ENCODE measurements at regions not wholly inside any gene's neighbourhood (a gene's known extent, or its start where the extent isn't known, plus 50 kb on each side); places are given as distances from the start of the nearest gene placed in this dataset.
"Not testable (repeated sequence)": the region's sequence is repeated elsewhere in the genome, so short reads cannot be mapped to it uniquely, and the experiment has no call there.

- Histone ChIP-seq H3K36me3 (ENCODE audit: control insufficient read depth, insufficient read depth, low read length) (no peaks in the 10 kb centered on the region), H3K4me1 (ENCODE audit: control insufficient read depth, insufficient read depth, low read length) (no peaks in the 10 kb centered on the region), H3K4me3 (ENCODE audit: insufficient read depth, low read depth, low read length) (no peak overlapping the region), H3K27me3 (ENCODE audit: control insufficient read depth, insufficient read depth, low read length, poor library complexity, severe bottlenecking) (no peaks in the 10 kb centered on the region), H3K9me3 (ENCODE audit: control insufficient read depth, low read length) (no peaks in the 10 kb centered on the region), H3K27ac (ENCODE audit: insufficient read depth, low read depth, low read length, poor library complexity, severe bottlenecking) (no peak overlapping the region)
Measured at GRCh38 chr9:85310573-85310972, 431.2 kb downstream of the AGTPBP1 start.

GRCh38 chr9:85303757-85304134 lies 438.0 kb downstream of the AGTPBP1 start:
- WGBS, 2 experiments: 64 to 70% methylated on average over 4 of the region's 4 CpGs
- H3K4me3 ChIP-seq (ENCODE audit: insufficient read depth, low read depth, low read length): no peak overlapping the region
- H3K27me3 ChIP-seq (ENCODE audit: control insufficient read depth, insufficient read depth, low read length, poor library complexity, severe bottlenecking): no peaks in the 10 kb centered on the region
- H3K27ac ChIP-seq (ENCODE audit: insufficient read depth, low read depth, low read length, poor library complexity, severe bottlenecking): no peak overlapping the region
- H3K36me3 ChIP-seq (ENCODE audit: control insufficient read depth, insufficient read depth, low read length): no peaks in the 10 kb centered on the region
- H3K4me1 ChIP-seq (ENCODE audit: control insufficient read depth, insufficient read depth, low read length): peaks cover 5% of the 10 kb centered on the region
- H3K9me3 ChIP-seq (ENCODE audit: control insufficient read depth, low read length): no peaks in the 10 kb centered on the region

GRCh38 chr9:85302938-85303756 lies 438.6 kb downstream of the AGTPBP1 start:
- H3K4me1 ChIP-seq (ENCODE audit: control insufficient read depth, insufficient read depth, low read length): peaks cover 5% of the 10 kb centered on the region

GRCh38 chr9:85298499-85298898 lies 443.3 kb downstream of the AGTPBP1 start:
- no peak overlapping the region for H3K27ac ChIP-seq (ENCODE audit: insufficient read depth, low read depth, low read length, poor library complexity, severe bottlenecking)
- peaks cover 3% of the 10 kb centered on the region for H3K4me1 ChIP-seq (ENCODE audit: control insufficient read depth, insufficient read depth, low read length)
- no peak overlapping the region for H3K4me3 ChIP-seq (ENCODE audit: insufficient read depth, low read depth, low read length)
- no peaks in the 10 kb centered on the region for H3K9me3 ChIP-seq (ENCODE audit: control insufficient read depth, low read length)
- no peaks in the 10 kb centered on the region for H3K27me3 ChIP-seq (ENCODE audit: control insufficient read depth, insufficient read depth, low read length, poor library complexity, severe bottlenecking)
- WGBS, 2 experiments: 91% methylated on average over 4 of the region's 4 CpGs
- H3K36me3 ChIP-seq (ENCODE audit: control insufficient read depth, insufficient read depth, low read length): no peaks in the 10 kb centered on the region

More at GRCh38 chr9:85302938-85303756, 438.6 kb downstream of the AGTPBP1 start:
- Histone ChIP-seq H3K9me3 (ENCODE audit: control insufficient read depth, low read length) (no peaks in the 10 kb centered on the region), H3K36me3 (ENCODE audit: control insufficient read depth, insufficient read depth, low read length) (no peaks in the 10 kb centered on the region), H3K27ac (ENCODE audit: insufficient read depth, low read depth, low read length, poor library complexity, severe bottlenecking) (no peak overlapping the region), H3K4me3 (ENCODE audit: insufficient read depth, low read depth, low read length) (no peak overlapping the region), H3K27me3 (ENCODE audit: control insufficient read depth, insufficient read depth, low read length, poor library complexity, severe bottlenecking) (no peaks in the 10 kb centered on the region)
- 86 to 93% methylated on average over 6 of the region's 7 CpGs for WGBS, 2 experiments

- 65 to 67% methylated on average over 3 of the region's 5 CpGs for WGBS, 2 experiments
- not testable (repeated sequence) for H3K4me1 ChIP-seq (ENCODE audit: control insufficient read depth, insufficient read depth, low read length)
Measured at GRCh38 chr9:85295244-85295643, 446.5 kb downstream of the AGTPBP1 start.

GRCh38 chr9:85292261-85292660 lies 449.5 kb downstream of the AGTPBP1 start:
- no peaks in the 10 kb centered on the region for H3K4me1 ChIP-seq (ENCODE audit: control insufficient read depth, insufficient read depth, low read length)
- H3K4me3 ChIP-seq (ENCODE audit: insufficient read depth, low read depth, low read length): no peak overlapping the region
- WGBS, 2 experiments: 81 to 87% methylated on average over 4 of the region's 4 CpGs
- no peak overlapping the region for H3K27ac ChIP-seq (ENCODE audit: insufficient read depth, low read depth, low read length, poor library complexity, severe bottlenecking)
- no peaks in the 10 kb centered on the region for H3K9me3 ChIP-seq (ENCODE audit: control insufficient read depth, low read length)
- no peaks in the 10 kb centered on the region for H3K27me3 ChIP-seq (ENCODE audit: control insufficient read depth, insufficient read depth, low read length, poor library complexity, severe bottlenecking)
- H3K36me3 ChIP-seq (ENCODE audit: control insufficient read depth, insufficient read depth, low read length): no peaks in the 10 kb centered on the region

More at GRCh38 chr9:85295244-85295643, 446.5 kb downstream of the AGTPBP1 start:
- H3K4me3 ChIP-seq (ENCODE audit: insufficient read depth, low read depth, low read length); H3K27ac ChIP-seq (ENCODE audit: insufficient read depth, low read depth, low read length, poor library complexity, severe bottlenecking); H3K36me3 ChIP-seq (ENCODE audit: control insufficient read depth, insufficient read depth, low read length); H3K27me3 ChIP-seq (ENCODE audit: control insufficient read depth, insufficient read depth, low read length, poor library complexity, severe bottlenecking); H3K9me3 ChIP-seq (ENCODE audit: control insufficient read depth, low read length): not testable (repeated sequence)

GRCh38 chr9:85291266-85291665 lies 450.5 kb downstream of the AGTPBP1 start:
- whole genome bisulfite sequencing, 2 experiments: 94 to 96% methylated on average over 5 to 6 of the region's 6 CpGs
- Histone ChIP-seq H3K36me3 (ENCODE audit: control insufficient read depth, insufficient read depth, low read length) (no peaks in the 10 kb centered on the region), H3K27ac (ENCODE audit: insufficient read depth, low read depth, low read length, poor library complexity, severe bottlenecking) (no peak overlapping the region), H3K4me1 (ENCODE audit: control insufficient read depth, insufficient read depth, low read length) (no peaks in the 10 kb centered on the region), H3K4me3 (ENCODE audit: insufficient read depth, low read depth, low read length) (no peak overlapping the region), H3K9me3 (ENCODE audit: control insufficient read depth, low read length) (no peaks in the 10 kb centered on the region), H3K27me3 (ENCODE audit: control insufficient read depth, insufficient read depth, low read length, poor library complexity, severe bottlenecking) (no peaks in the 10 kb centered on the region)

- no peaks in the 10 kb centered on the region for H3K36me3 ChIP-seq (ENCODE audit: control insufficient read depth, insufficient read depth, low read length)
- 92 to 93% methylated on average over 20 to 21 of the region's 21 CpGs for WGBS, 2 experiments
- no peaks in the 10 kb centered on the region for H3K9me3 ChIP-seq (ENCODE audit: control insufficient read depth, low read length)
- no peaks in the 10 kb centered on the region for H3K27me3 ChIP-seq (ENCODE audit: control insufficient read depth, insufficient read depth, low read length, poor library complexity, severe bottlenecking)
- no peak overlapping the region for H3K4me3 ChIP-seq (ENCODE audit: insufficient read depth, low read depth, low read length)
- H3K27ac ChIP-seq (ENCODE audit: insufficient read depth, low read depth, low read length, poor library complexity, severe bottlenecking): no peak overlapping the region
- H3K4me1 ChIP-seq (ENCODE audit: control insufficient read depth, insufficient read depth, low read length): no peaks in the 10 kb centered on the region
Measured at GRCh38 chr9:85290019-85290418, 451.7 kb downstream of the AGTPBP1 start.

GRCh38 chr9:85289142-85289541 lies 452.6 kb downstream of the AGTPBP1 start:
- no peaks in the 10 kb centered on the region for H3K4me1 ChIP-seq (ENCODE audit: control insufficient read depth, insufficient read depth, low read length)
- no peaks in the 10 kb centered on the region for H3K27me3 ChIP-seq (ENCODE audit: control insufficient read depth, insufficient read depth, low read length, poor library complexity, severe bottlenecking)
- WGBS, 2 experiments: 95 to 97% methylated on average over 18 of the region's 18 CpGs
- H3K9me3 ChIP-seq (ENCODE audit: control insufficient read depth, low read length): no peaks in the 10 kb centered on the region
- no peaks in the 10 kb centered on the region for H3K36me3 ChIP-seq (ENCODE audit: control insufficient read depth, insufficient read depth, low read length)
- H3K4me3 ChIP-seq (ENCODE audit: insufficient read depth, low read depth, low read length): no peak overlapping the region
- H3K27ac ChIP-seq (ENCODE audit: insufficient read depth, low read depth, low read length, poor library complexity, severe bottlenecking): no peak overlapping the region

- 95 to 96% methylated on average over 2 of the region's 3 CpGs for WGBS, 2 experiments
- no peak overlapping the region for H3K4me3 ChIP-seq (ENCODE audit: insufficient read depth, low read depth, low read length)
- H3K27ac ChIP-seq (ENCODE audit: insufficient read depth, low read depth, low read length, poor library complexity, severe bottlenecking): no peak overlapping the region
- H3K4me1 ChIP-seq (ENCODE audit: control insufficient read depth, insufficient read depth, low read length): no peaks in the 10 kb centered on the region
- no peaks in the 10 kb centered on the region for H3K9me3 ChIP-seq (ENCODE audit: control insufficient read depth, low read length)
- no peaks in the 10 kb centered on the region for H3K36me3 ChIP-seq (ENCODE audit: control insufficient read depth, insufficient read depth, low read length)
- H3K27me3 ChIP-seq (ENCODE audit: control insufficient read depth, insufficient read depth, low read length, poor library complexity, severe bottlenecking): no peaks in the 10 kb centered on the region
Measured at GRCh38 chr9:85283421-85283820, 458.3 kb downstream of the AGTPBP1 start.
